Suppressor macrophage (primary cell): ENCODE measurements at regions not wholly inside any gene's neighbourhood (a gene's known extent, or its start where the extent isn't known, plus 50 kb on each side); places are given as distances from the start of the nearest gene placed in this dataset.
A peak's percentile ranks its signal among the peaks of the same experiment; 100 is the strongest.

Experiments
- DNase-seq, 4 experiments: peaks; one replicate each; pipeline ENCODE4 v3.0.0-alpha.2; 2020 to 2022

DNA sequence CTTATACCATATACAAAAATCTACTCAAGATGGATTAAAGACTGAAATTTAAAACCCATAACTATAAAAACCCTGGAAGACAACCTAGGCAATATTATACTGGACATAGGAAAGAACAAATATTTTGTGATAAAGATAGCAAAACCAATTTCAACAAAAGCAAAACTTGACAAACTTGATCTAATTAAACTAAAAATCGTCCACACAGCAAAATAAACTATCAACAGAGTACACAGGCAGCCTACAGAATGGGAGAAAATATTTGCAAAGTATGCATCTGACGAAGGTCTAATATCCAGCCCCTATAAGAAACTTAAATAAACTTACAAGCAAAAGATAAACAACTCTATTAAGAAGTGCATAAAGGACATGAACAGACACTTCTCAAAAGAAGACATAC is 240.1 kb downstream of the HGF start:
- DNase-seq: no peak

DNA sequence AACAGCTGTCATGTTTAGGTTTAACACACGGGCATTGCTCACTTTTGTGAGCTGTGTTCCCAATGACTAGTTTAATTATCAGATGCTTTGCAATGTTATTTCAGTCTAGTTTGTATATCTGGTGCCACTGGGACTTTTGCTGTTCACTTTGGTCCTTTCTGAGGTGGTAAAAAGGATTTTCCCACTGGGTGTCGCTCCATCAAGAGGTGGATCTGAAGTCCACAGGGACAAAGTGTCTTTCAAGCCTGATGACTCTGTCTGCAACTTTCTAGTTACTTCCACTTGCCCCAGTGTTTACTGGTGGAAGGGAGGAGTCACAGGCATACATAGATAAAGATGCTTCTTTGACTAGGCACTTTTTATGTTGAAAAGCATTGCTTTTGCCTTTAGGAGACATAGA is 242.2 kb downstream of the HGF start:
- DNase-seq: peak in 2 of 4 experiments; percentile 2

GRCh38 chr7:81526971-81527370 is 242.9 kb downstream of the HGF start:
- DNase-seq: no peak

DNA sequence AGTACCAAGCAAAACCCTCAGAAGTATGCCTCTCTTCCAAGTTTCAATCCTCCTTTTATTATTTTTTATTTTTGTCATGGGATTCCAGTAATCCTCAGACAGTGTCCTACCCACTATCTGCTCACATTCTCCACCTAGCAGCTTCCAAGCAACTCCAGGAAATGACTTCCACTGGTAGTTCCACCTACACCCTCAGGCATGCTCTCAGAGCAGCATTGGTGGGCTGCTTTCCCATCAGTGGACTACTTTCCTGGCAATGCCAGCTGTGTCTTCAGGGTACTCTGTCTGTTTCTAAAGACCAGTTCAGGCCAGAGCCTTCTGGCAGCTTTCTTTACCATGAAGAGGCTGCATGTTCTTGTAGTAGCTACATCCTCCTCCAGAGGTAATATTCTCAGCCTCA is 244.0 kb downstream of the HGF start:
- DNase-seq: no peak

GRCh38 chr7:81519886-81520285 is 250.0 kb downstream of the HGF start:
- no peak for DNase-seq

GRCh38 chr7:81516898-81517297 is 252.9 kb downstream of the HGF start:
- DNase-seq: no peak

GRCh38 chr7:81515009-81515408 is 254.8 kb downstream of the HGF start:
- DNase-seq: no peak

DNA sequence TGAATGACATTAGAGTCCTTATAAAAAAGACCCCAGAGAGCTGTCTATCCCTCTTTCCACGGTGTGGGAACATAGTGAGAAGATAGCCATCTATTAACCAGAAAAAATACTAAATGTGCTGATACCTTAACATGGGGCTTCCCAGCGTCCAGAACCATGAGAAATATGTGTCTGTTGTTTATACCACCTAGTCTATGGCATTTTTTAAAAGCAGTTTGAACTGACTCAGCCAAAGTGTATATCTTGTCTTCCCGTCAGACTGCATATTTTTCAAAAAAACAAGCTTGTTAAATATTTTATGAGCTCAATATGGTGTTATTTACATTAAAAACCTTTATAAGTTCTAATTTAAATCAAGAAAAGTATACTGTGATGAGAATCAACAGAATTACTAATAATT is 255.3 kb downstream of the HGF start:
- DNase-seq: no peak

- DNase-seq: no peak
Observed at GRCh38 chr7:81510122-81510521, 259.7 kb downstream of the HGF start.

DNA sequence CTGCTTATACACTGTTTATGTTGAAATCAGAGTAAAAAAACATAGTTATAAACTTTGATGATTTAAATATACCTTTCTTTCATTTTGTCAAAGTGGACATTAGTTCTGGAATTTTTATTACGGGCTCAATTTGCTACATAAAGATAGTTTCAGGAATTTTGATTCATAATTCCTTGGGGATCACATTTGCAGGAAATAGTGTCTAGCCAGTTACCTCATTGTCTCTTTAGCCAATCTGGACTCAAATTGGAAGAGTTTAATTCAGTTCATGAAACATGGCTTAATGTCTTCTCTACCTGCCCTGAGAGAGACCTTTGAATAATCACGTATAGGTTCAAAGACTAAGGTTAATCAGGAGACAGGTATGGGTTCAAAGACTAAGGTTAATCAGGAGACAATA is 262.6 kb downstream of the HGF start:
- DNase-seq: no peak

GRCh38 chr7:81506609-81507008 is 263.2 kb downstream of the HGF start:
- DNase-seq: no peak

- DNase-seq: no peak
Observed at GRCh38 chr7:81503771-81504170, 266.1 kb downstream of the HGF start.

DNA sequence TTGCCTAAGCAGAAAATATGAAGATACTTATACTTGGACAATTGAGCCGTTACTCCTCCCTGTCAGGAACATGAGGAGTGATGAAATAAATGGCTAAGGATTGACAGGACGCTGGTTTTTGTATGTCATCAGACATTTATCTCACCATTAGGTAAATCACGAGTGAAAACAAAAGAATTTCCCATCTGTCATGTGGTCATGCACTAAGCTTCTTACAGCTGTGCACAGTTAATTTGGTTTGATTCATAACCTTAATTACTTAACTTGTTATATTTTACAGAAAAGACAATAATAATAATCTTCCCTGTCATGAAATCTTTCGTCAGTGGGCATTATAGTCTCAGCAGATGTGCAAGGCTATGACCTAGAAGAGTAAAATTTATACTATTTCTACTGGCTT is 266.5 kb downstream of the HGF start:
- DNase-seq: no peak

GRCh38 chr7:81501220-81501619 is 268.6 kb downstream of the HGF start:
- DNase-seq: peak in 2 of 4 experiments; percentile 14 to 46

DNA sequence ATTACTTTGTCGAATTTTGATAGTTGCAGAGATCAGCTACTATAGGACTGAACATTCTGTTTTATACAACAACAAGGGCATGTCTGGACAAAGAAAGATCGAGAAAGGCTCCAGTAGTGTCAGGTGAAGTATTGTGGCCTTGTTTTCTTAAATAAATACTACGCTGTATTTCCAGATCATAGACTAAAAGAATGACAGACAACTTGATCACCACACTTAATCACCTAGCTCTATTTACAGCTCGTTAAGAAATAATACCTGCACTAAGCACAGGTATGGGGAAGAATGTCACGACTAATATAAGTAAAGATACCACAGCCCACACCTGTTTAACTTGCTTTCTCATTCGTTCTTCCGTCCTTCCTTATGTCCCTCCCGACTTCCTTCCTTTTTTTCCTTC is 269.2 kb downstream of the HGF start:
- no peak for DNase-seq

- peak; percentile 62 to 87 (median 73) for DNase-seq
Observed at GRCh38 chr7:81499262-81500116, 270.4 kb downstream of the HGF start.

DNA sequence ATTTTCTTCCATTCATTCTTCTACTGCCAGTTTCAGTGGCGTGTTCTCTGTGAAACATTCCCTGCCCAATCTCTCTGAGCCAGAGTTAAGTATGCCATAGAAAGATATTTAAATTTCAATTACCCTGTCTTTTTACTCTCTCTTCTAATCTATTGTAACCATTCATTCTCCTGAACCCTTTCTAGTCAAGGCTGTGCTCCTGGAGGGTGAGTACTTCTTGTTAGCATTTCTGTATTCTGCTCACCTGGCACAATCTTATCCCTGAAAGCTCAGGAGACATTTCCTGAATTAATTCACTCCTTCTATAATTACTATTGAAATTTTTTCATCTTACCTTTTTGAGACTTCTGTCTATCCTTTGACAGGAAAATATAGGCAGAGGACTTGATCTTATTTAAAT is 271.7 kb downstream of the HGF start:
- DNase-seq: no peak

- DNase-seq: no peak
Observed at GRCh38 chr7:81492910-81493309, 276.9 kb downstream of the HGF start.

- no peak for DNase-seq
Observed at GRCh38 chr7:81492240-81492639, 277.6 kb downstream of the HGF start.

DNA sequence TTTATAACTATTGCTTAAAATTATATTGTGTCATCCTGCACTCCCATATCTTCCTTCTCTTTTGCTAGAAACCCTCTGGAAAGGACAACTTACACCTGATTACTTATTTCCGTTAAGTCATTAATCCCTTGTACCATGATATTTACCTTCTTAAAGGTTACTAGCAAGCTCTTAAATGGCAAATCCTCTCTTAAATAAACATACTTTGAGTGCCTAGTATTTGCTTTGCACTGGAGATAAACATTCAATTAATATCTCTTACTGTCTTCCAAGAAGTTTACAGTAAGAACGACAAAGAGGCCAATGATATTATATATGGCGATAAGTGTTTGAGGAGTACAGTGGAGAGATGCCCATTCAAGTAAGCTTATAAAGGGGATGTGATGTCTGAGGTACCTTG is 278.3 kb downstream of the HGF start:
- no peak for DNase-seq

DNA sequence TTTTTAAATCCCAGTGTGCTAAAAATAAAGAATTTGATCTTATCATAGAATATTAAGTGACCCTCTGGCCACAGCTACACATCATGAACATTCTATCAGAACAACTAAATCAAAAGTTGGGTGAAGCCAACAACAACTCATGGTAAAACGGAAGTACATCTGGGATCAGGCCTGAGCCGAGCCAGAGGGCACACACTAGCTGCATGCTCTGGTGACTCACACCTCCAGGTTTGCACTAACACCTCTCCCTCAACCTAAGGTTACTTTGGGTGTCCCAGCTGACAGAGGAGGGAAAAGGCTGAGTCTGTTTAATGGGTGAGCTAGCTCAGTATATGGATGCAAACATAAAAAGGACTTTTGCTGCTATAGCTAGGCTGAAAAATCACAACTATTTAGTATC is 281.6 kb downstream of the HGF start:
- no peak for DNase-seq

DNA sequence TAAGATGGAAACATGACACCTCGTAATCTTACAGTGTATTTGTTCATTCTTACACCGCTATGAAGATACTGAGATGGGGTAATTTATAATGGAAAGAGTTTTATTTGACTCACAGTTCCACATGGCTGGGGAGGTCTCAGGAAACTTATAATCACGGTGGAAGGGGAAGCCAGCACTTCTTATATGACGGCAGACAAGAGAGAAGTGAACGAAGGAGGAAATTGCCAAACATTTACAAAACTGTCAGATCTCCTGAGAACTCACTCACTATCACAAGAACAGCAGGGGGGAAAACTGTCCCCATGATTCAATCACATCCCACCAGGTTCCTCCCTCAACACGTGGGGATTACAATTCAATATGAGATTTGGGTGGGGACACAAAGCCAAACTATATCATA is 282.3 kb downstream of the HGF start:
- DNase-seq: peak; percentile 29 to 63 (median 44)

GRCh38 chr7:81484261-81484660 is 285.6 kb downstream of the HGF start:
- peak; percentile 28 to 74 (median 56) for DNase-seq

DNA sequence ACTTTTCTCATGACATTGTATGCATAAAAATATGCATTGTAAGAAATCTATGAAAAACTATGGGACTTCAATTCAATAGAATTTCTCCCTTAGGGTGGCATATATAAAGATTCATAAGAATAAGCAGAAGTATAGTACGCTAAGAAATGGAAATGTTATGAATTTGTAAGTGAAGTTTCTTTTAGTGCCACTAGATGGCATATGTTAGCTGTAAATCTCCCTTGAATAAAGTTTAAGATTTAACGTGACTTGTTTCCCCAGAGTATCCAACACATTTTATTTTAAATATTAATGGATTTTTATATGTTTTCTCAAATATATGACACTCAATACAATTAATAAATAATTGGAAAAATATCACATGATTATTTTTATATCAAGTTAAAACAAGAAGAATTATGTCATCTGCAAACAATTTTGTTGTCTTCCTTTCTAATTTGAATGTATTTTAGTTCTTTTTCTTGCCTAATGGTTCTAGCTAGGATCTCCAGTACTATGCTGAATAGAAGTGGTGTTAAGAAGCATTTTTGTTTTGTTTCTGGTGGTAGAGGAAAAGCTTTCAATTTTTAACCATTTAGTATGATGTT is 287.2 kb downstream of the HGF start:
- DNase-seq: peak in 2 of 4 experiments; percentile 57 to 67
